Liver (tissue), 3 donors: ENCODE measurements at regions not wholly inside any gene's neighbourhood (a gene's known extent, or its start where the extent isn't known, plus 50 kb on each side); places are given as distances from the start of the nearest gene placed in this dataset.

Experiments
- EGR1 ChIP-seq, 2 donors: IDR thresholded peaks; 2 replicates each; pipeline ENCODE4 v1.6.1; 2016 to 2018; ENCODE audit warnings: antibody characterized with exemption in 2 of 2, low read depth in 2 of 2
- FOXA1 ChIP-seq: IDR thresholded peaks from 2 replicates; pipeline ENCODE4 v1.6.1; 2016; ENCODE audit warnings: antibody characterized with exemption
- GABPA ChIP-seq, 2 donors: IDR thresholded peaks in 1 of 2; conservative IDR thresholded peaks in 1 of 2; 2 replicates each; pipeline ENCODE4 v1.6.1; 2016; ENCODE audit warnings: antibody characterized with exemption in 2 of 2, mild to moderate bottlenecking in 1 of 2, moderate library complexity in 1 of 2
- RAD21 ChIP-seq, 2 donors: IDR thresholded peaks; 2 replicates each; pipeline ENCODE4 v1.6.1; 2016; ENCODE audit warnings: antibody characterized with exemption in 2 of 2, mild to moderate bottlenecking in 2 of 2
- SP1 ChIP-seq: IDR thresholded peaks from 2 replicates; pipeline ENCODE4 v1.6.1; 2018; ENCODE audit warnings: antibody characterized with exemption, mild to moderate bottlenecking
- YY1 ChIP-seq: IDR thresholded peaks from 2 replicates; pipeline ENCODE4 v1.6.1; 2016; ENCODE audit warnings: antibody characterized with exemption, mild to moderate bottlenecking
- TF ChIP-seq, protein P1 (sequence below): fragments of 150-350 bp; IDR thresholded peaks from 2 replicates; pipeline ENCODE4 v1.5.1; 2017; ENCODE audit warnings: improper control_type of control experiment, low read depth, low read length; ENCODE audit not compliant: missing input control
- TF ChIP-seq, protein P2 (sequence below): IDR thresholded peaks from 2 replicates; pipeline ENCODE4 v1.6.1; 2016; ENCODE audit warnings: antibody characterized with exemption
- TF ChIP-seq, protein P3 (sequence below): IDR thresholded peaks from 2 replicates; pipeline ENCODE4 v1.6.1; 2016; ENCODE audit warnings: antibody characterized with exemption, mild to moderate bottlenecking
- donor health status: healthy.
- donor health status: healthy.

DNA sequence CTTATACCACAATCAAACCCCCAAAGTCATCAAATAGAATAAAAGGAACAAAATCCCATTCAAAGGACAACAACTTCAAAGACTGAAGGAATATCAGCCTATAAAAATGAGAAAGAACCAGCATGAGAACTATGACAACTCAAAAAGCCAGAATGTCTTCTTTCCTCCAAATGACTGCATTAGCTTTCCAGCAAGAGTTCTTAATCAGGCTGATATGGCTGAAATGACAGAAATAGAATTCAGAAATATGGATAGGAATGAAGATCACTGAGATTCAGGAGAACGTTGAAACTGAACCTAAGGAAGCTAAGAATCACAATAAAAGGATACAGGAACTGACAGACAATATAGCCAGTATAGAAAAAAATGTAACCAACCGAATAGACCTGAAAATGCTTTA lies 109.5 kb downstream of the SINHCAF start:
- TF ChIP-seq RAD21 (IDR thresholded peaks at IDR 0.05) (no peak), YY1 (no peak), SP1 (no peak), EGR1 (IDR thresholded peaks at IDR 0.05; ENCODE audit: low read depth in 2 of 2) (no peak), FOXA1 (no peak), GABPA (IDR thresholded peaks at IDR 0.05 in 1 of 2, conservative IDR thresholded peaks at IDR 0.05 in 1 of 2) (no peak)
- TF ChIP-seq, protein P1, sequence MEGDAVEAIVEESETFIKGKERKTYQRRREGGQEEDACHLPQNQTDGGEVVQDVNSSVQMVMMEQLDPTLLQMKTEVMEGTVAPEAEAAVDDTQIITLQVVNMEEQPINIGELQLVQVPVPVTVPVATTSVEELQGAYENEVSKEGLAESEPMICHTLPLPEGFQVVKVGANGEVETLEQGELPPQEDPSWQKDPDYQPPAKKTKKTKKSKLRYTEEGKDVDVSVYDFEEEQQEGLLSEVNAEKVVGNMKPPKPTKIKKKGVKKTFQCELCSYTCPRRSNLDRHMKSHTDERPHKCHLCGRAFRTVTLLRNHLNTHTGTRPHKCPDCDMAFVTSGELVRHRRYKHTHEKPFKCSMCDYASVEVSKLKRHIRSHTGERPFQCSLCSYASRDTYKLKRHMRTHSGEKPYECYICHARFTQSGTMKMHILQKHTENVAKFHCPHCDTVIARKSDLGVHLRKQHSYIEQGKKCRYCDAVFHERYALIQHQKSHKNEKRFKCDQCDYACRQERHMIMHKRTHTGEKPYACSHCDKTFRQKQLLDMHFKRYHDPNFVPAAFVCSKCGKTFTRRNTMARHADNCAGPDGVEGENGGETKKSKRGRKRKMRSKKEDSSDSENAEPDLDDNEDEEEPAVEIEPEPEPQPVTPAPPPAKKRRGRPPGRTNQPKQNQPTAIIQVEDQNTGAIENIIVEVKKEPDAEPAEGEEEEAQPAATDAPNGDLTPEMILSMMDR = no peak
- TF ChIP-seq, protein P2, sequence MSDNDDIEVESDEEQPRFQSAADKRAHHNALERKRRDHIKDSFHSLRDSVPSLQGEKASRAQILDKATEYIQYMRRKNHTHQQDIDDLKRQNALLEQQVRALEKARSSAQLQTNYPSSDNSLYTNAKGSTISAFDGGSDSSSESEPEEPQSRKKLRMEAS = no peak
- TF ChIP-seq, protein P3, sequence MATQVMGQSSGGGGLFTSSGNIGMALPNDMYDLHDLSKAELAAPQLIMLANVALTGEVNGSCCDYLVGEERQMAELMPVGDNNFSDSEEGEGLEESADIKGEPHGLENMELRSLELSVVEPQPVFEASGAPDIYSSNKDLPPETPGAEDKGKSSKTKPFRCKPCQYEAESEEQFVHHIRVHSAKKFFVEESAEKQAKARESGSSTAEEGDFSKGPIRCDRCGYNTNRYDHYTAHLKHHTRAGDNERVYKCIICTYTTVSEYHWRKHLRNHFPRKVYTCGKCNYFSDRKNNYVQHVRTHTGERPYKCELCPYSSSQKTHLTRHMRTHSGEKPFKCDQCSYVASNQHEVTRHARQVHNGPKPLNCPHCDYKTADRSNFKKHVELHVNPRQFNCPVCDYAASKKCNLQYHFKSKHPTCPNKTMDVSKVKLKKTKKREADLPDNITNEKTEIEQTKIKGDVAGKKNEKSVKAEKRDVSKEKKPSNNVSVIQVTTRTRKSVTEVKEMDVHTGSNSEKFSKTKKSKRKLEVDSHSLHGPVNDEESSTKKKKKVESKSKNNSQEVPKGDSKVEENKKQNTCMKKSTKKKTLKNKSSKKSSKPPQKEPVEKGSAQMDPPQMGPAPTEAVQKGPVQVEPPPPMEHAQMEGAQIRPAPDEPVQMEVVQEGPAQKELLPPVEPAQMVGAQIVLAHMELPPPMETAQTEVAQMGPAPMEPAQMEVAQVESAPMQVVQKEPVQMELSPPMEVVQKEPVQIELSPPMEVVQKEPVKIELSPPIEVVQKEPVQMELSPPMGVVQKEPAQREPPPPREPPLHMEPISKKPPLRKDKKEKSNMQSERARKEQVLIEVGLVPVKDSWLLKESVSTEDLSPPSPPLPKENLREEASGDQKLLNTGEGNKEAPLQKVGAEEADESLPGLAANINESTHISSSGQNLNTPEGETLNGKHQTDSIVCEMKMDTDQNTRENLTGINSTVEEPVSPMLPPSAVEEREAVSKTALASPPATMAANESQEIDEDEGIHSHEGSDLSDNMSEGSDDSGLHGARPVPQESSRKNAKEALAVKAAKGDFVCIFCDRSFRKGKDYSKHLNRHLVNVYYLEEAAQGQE = no peak
